ENCODE measurements at regions not wholly inside any gene's neighbourhood (a gene's known extent, or its start where the extent isn't known, plus 50 kb on each side); places are given as distances from the start of the nearest gene placed in this dataset.

DNA sequence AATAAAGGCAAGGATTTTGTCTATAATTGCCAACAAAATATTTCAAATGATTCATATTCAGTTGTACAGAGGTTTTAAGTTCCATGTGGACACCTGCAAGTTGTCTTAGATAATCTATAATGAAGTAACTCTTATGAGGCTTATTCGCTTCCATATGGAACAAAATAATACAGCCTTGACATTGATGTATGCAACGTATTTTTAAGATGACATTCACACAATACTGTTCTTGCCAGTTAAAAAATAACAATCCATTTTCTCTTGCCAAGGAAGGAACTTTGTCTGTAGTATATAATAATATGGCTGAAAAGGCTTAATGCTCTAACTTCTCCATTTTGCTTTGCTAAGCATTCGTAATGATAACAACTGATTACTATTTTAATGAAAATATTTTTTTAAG, 269.3 kb upstream of the FKBP1C start:
- intact Hi-C loops (cut with DNase I; ENCODE audit: low total_unique reads), result no loop called here
- TF ChIP-seq, protein P1, sequence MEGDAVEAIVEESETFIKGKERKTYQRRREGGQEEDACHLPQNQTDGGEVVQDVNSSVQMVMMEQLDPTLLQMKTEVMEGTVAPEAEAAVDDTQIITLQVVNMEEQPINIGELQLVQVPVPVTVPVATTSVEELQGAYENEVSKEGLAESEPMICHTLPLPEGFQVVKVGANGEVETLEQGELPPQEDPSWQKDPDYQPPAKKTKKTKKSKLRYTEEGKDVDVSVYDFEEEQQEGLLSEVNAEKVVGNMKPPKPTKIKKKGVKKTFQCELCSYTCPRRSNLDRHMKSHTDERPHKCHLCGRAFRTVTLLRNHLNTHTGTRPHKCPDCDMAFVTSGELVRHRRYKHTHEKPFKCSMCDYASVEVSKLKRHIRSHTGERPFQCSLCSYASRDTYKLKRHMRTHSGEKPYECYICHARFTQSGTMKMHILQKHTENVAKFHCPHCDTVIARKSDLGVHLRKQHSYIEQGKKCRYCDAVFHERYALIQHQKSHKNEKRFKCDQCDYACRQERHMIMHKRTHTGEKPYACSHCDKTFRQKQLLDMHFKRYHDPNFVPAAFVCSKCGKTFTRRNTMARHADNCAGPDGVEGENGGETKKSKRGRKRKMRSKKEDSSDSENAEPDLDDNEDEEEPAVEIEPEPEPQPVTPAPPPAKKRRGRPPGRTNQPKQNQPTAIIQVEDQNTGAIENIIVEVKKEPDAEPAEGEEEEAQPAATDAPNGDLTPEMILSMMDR (IDR thresholded peaks at IDR 0.05 in 8 of 11, conservative IDR thresholded peaks at IDR 0.05 in 3 of 11), result no peak
- TF ChIP-seq POLR2A (IDR thresholded peaks at IDR 0.05), result no peak
- no peak for TF ChIP-seq POLR2AphosphoS5 (IDR thresholded peaks at IDR 0.05)
- WGBS, 5 donors, result 78 to 84% (median 82%) methylated on average over 3 of the region's 3 CpGs
- H3K4me1 ChIP-seq, result no peaks in the 10 kb centered on the region
- no peaks in the 10 kb centered on the region for H3K27me3 ChIP-seq (replicated peaks in 1 of 7)
- H3K9me3 ChIP-seq, result peaks cover 0 to 15% (median 0%) of the 10 kb centered on the region in 8 donors
- H3K36me3 ChIP-seq, result no peaks in the 10 kb centered on the region
- DNase-seq, result no peak
- H3K4me3 ChIP-seq, result no peak overlapping the region
- H3K27ac ChIP-seq, result no peak overlapping the region

DNA sequence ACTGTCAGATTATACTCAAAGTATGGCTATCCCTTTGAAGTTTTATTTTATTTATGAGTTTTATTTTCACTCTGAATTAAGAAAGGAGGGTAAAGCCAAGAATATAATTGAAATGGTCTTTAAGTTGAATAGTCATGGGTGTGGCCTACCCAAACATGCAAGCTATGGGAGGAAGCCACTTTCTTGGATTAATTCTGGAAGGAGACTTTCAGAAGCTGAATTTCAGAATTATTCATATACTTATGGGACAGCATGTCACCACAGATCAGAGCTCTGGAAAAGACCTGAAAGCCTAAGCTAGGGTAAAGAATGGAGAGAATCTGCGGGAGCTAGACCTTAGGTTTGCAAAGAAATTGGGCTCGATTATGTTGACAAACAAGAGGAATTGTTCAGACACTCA, 242.4 kb upstream of the FKBP1C start:
- no peak overlapping the region for H3K4me3 ChIP-seq
- intact Hi-C loops (cut with DNase I; ENCODE audit: low total_unique reads), result no loop called here
- DNase-seq, result no peak
- 78 to 92% (median 87%) methylated on average over 2 of the region's 2 CpGs for WGBS, 5 donors
- no peak overlapping the region for H3K27ac ChIP-seq
- H3K9me3 ChIP-seq, result peaks cover 0 to 9% (median under 1%) of the 10 kb centered on the region in 8 donors
- no peaks in the 10 kb centered on the region for H3K36me3 ChIP-seq
- TF ChIP-seq, protein P1 (IDR thresholded peaks at IDR 0.05 in 8 of 11, conservative IDR thresholded peaks at IDR 0.05 in 3 of 11), result no peak
- TF ChIP-seq POLR2A (IDR thresholded peaks at IDR 0.05) (no peak), POLR2AphosphoS5 (IDR thresholded peaks at IDR 0.05) (no peak)
- H3K27me3 ChIP-seq (replicated peaks in 1 of 7), result no peaks in the 10 kb centered on the region
- H3K4me1 ChIP-seq, result no peaks in the 10 kb centered on the region

DNA sequence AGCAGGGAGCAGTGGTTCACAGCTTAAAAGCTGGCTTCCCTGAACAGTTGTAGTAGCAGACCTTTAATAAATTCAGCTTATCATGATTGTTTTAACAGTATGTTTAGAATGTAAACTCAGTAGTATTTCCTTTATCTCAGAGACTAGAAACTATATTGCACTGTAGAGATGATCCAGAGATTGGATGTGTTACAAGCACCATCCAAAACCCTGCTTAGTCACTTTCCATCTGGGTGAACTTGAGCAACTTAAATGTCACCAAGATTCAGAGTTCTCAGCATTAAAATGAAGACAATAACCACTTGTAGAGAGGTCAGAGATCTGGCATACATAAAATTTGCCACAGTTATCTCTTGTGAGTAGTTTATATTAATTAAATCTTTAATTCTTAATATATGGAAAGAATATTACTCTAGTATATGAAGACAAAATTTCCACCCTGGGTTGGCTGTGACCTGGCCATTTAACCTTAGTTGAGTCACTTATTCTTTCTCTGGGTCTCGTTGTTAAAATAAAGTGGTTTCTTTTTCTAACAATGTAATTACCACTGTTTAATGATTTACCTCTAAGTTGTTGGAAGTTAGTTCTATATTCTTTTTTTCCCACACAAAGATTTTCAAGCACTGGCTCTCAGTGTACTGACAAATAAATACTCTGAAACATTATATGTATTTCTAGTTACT, 239.2 kb upstream of the FKBP1C start:
- Histone ChIP-seq H3K27me3 (replicated peaks in 1 of 7) (no peaks in the 10 kb centered on the region), H3K9me3 (no peaks in the 10 kb centered on the region), H3K36me3 (no peaks in the 10 kb centered on the region), H3K4me1 (no peaks in the 10 kb centered on the region), H3K4me3 (no peak overlapping the region), H3K27ac (no peak overlapping the region)
- 45 to 71% (median 62%) methylated on average over 1 of the region's 1 CpG for WGBS, 5 donors
- DNase-seq, result no peak
- TF ChIP-seq, protein P1 (IDR thresholded peaks at IDR 0.05 in 8 of 11, conservative IDR thresholded peaks at IDR 0.05 in 3 of 11), result no peak
- TF ChIP-seq POLR2A (IDR thresholded peaks at IDR 0.05) (no peak), POLR2AphosphoS5 (IDR thresholded peaks at IDR 0.05) (no peak)
- intact Hi-C loops (cut with DNase I; ENCODE audit: low total_unique reads), result no loop called here

DNA sequence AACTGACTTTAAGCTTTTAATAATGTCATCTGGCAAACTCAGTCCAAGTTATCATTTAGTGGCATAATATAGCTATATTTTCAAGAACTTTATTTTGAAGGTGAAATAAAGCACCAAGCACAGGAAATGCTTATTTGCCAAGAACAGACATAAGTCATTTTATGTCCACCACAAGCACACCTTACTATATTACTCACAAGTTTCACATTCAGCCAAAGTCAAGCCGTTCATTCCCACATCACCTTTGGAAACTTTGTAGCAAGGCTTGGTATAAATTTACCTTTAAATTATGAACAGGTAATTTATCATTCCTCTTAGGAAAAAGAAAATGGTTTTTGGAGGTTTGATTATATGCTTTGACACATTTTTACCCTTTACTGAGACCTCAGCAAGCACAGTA, 236.8 kb upstream of the FKBP1C start:
- no peaks in the 10 kb centered on the region for H3K4me1 ChIP-seq
- DNase-seq, result no peak
- intact Hi-C loops (cut with DNase I; ENCODE audit: low total_unique reads), result no loop called here
- no peak overlapping the region for H3K4me3 ChIP-seq
- H3K27ac ChIP-seq, result no peak overlapping the region
- H3K27me3 ChIP-seq (replicated peaks in 1 of 7), result no peaks in the 10 kb centered on the region
- 75 to 87% (median 83%) methylated on average over 1 of the region's 1 CpG for WGBS, 5 donors
- TF ChIP-seq, protein P1 (IDR thresholded peaks at IDR 0.05 in 8 of 11, conservative IDR thresholded peaks at IDR 0.05 in 3 of 11), result no peak
- TF ChIP-seq POLR2A (IDR thresholded peaks at IDR 0.05) (no peak), POLR2AphosphoS5 (IDR thresholded peaks at IDR 0.05) (no peak)
- H3K36me3 ChIP-seq, result no peaks in the 10 kb centered on the region
- H3K9me3 ChIP-seq, result peaks cover 0 to 9% (median 0%) of the 10 kb centered on the region in 8 donors
